ENCODE measurements at regions not wholly inside any gene's neighbourhood (a gene's known extent, or its start where the extent isn't known, plus 50 kb on each side); places are given as distances from the start of the nearest gene placed in this dataset.

GRCh38 chr2:217362286-217362685 lies 502.4 kb upstream of the TNP1 start:
- no peaks in the 10 kb centered on the region for H3K9me2 ChIP-seq (replicated peaks; ENCODE audit: control insufficient read depth, low read length)
- no peak for TF ChIP-seq CTCF (IDR thresholded peaks at IDR 0.05; ENCODE audit: low read depth, low read length, poor library complexity, severe bottlenecking)
- no peak for TF ChIP-seq EZH2phosphoT487 (IDR thresholded peaks at IDR 0.05; ENCODE audit: borderline replicate concordance, low read length)
- H3K4me2 ChIP-seq (ENCODE audit: low read length) = no peak overlapping the region
- no peaks in the 10 kb centered on the region for H3F3A ChIP-seq (ENCODE audit: control insufficient read depth, insufficient read depth)
- peaks cover 5% of the 10 kb centered on the region; the same call in 1 of the 2 replicates for H3K27me3 ChIP-seq (ENCODE audit: control insufficient read depth, low read length)
- H3K9me3 ChIP-seq (ENCODE audit: control insufficient read depth, insufficient read depth, low read length) = no peaks in the 10 kb centered on the region
- H3K27ac ChIP-seq (ENCODE audit: low read depth, low read length) = no peak overlapping the region
- H3K36me3 ChIP-seq (ENCODE audit: control insufficient read depth, low read length) = no peaks in the 10 kb centered on the region
- no peaks in the 10 kb centered on the region for H3K79me2 ChIP-seq (ENCODE audit: control insufficient read depth, low read length)
- H3K4me3 ChIP-seq (ENCODE audit: low read length) = no peak overlapping the region
- H4K20me1 ChIP-seq (ENCODE audit: control insufficient read depth, insufficient read depth, low read depth, low read length) = no peaks in the 10 kb centered on the region
- H3K4me1 ChIP-seq (ENCODE audit: control insufficient read depth, low read length) = no peaks in the 10 kb centered on the region

GRCh38 chr2:217361483-217361880 lies 501.6 kb upstream of the TNP1 start:
- TF ChIP-seq CTCF (IDR thresholded peaks at IDR 0.05; ENCODE audit: low read depth, low read length, poor library complexity, severe bottlenecking) = no peak
- TF ChIP-seq EZH2phosphoT487 (IDR thresholded peaks at IDR 0.05; ENCODE audit: borderline replicate concordance, low read length) = no peak
- Histone ChIP-seq H3K27ac (ENCODE audit: low read depth, low read length) (no peak overlapping the region), H3K4me2 (ENCODE audit: low read length) (no peak overlapping the region), H3K4me1 (ENCODE audit: control insufficient read depth, low read length) (no peaks in the 10 kb centered on the region), H3K36me3 (ENCODE audit: control insufficient read depth, low read length) (no peaks in the 10 kb centered on the region), H3K79me2 (ENCODE audit: control insufficient read depth, low read length) (no peaks in the 10 kb centered on the region), H3F3A (ENCODE audit: control insufficient read depth, insufficient read depth) (no peaks in the 10 kb centered on the region), H3K9me3 (ENCODE audit: control insufficient read depth, insufficient read depth, low read length) (no peaks in the 10 kb centered on the region), H4K20me1 (ENCODE audit: control insufficient read depth, insufficient read depth, low read depth, low read length) (no peaks in the 10 kb centered on the region), H3K27me3 (ENCODE audit: control insufficient read depth, low read length) (peaks cover 5% of the 10 kb centered on the region; the same call in 1 of the 2 replicates), H3K4me3 (ENCODE audit: low read length) (no peak overlapping the region), H3K9me2 (replicated peaks; ENCODE audit: control insufficient read depth, low read length) (no peaks in the 10 kb centered on the region)

GRCh38 chr2:217360781-217361482 lies 501.1 kb upstream of the TNP1 start:
- H3F3A ChIP-seq (ENCODE audit: control insufficient read depth, insufficient read depth) = no peaks in the 10 kb centered on the region
- TF ChIP-seq EZH2phosphoT487 (IDR thresholded peaks at IDR 0.05; ENCODE audit: borderline replicate concordance, low read length) (no peak), CTCF (IDR thresholded peaks at IDR 0.05; ENCODE audit: low read depth, low read length, poor library complexity, severe bottlenecking) (no peak)
- H4K20me1 ChIP-seq (ENCODE audit: control insufficient read depth, insufficient read depth, low read depth, low read length) = no peaks in the 10 kb centered on the region
- no peak overlapping the region for H3K27ac ChIP-seq (ENCODE audit: low read depth, low read length)
- H3K36me3 ChIP-seq (ENCODE audit: control insufficient read depth, low read length) = no peaks in the 10 kb centered on the region
- H3K9me3 ChIP-seq (ENCODE audit: control insufficient read depth, insufficient read depth, low read length) = no peaks in the 10 kb centered on the region
- H3K4me1 ChIP-seq (ENCODE audit: control insufficient read depth, low read length) = no peaks in the 10 kb centered on the region
- H3K9me2 ChIP-seq (replicated peaks; ENCODE audit: control insufficient read depth, low read length) = no peaks in the 10 kb centered on the region
- no peak overlapping the region for H3K4me3 ChIP-seq (ENCODE audit: low read length)
- H3K79me2 ChIP-seq (ENCODE audit: control insufficient read depth, low read length) = no peaks in the 10 kb centered on the region
- no peak overlapping the region for H3K4me2 ChIP-seq (ENCODE audit: low read length)
- peaks cover 5% of the 10 kb centered on the region; the same call in 1 of the 2 replicates for H3K27me3 ChIP-seq (ENCODE audit: control insufficient read depth, low read length)

All from DOHH2 (cell line).